OCI-LY7 (cell line): ENCODE measurements at regions not wholly inside any gene's neighbourhood (a gene's known extent, or its start where the extent isn't known, plus 50 kb on each side); places are given as distances from the start of the nearest gene placed in this dataset.

Source experiments
- BruUV-seq: library from RNA; stranded (reverse); fragments of 400-500 nt; replicated peaks from 2 replicates; lab custom pipeline; 2021; lab: Mats Ljungman, UMichigan
- CTCF ChIA-PET: fragments of 300-600 bp; sonication (Branson Sonifier 250); formaldehyde crosslinking; loops from one replicate; lab custom pipeline; 2022; ENCODE audit warnings: antibody characterized with exemption; ENCODE audit not compliant: unreplicated experiment; lab: Charles Lee
- POLR2A ChIA-PET: fragments of 300-600 bp; sonication (Branson Sonifier 250); formaldehyde crosslinking; loops from one replicate; lab custom pipeline; 2022; ENCODE audit warnings: antibody characterized with exemption; lab: Charles Lee
- DNase-seq: peaks from one replicate; pipeline ENCODE4 v3.0.0-alpha.2; 2015; ENCODE audit warnings: low spot score
- H2AFZ ChIP-seq: fragments of 200-600 bp; sonication (generic), shearing (Covaris generic); 2 replicates; pipeline ENCODE4 v1.6.1; 2014; ENCODE audit warnings: mild to moderate bottlenecking, antibody characterized with exemption, low read length, moderate library complexity
- H3K27ac ChIP-seq: fragments of 200-600 bp; sonication (generic); 2 replicates; pipeline ENCODE4 v1.5.1; 2014; ENCODE audit warnings: mixed run types, low read depth, mild to moderate bottlenecking, moderate library complexity, low read length, inconsistent platforms; ENCODE audit not compliant: poor library complexity, severe bottlenecking
- H3K36me3 ChIP-seq: fragments of 200-600 bp; sonication (generic); 2 replicates; pipeline ENCODE4 v1.6.1; 2014; ENCODE audit warnings: mild to moderate bottlenecking, antibody characterized with exemption, low read length, moderate library complexity, mixed read lengths; ENCODE audit not compliant: insufficient read depth
- H3K4me1 ChIP-seq: fragments of 200-600 bp; sonication (generic); 2 replicates; pipeline ENCODE4 v1.5.1; 2014; ENCODE audit warnings: mild to moderate bottlenecking, low read length; ENCODE audit not compliant: insufficient read depth, poor library complexity, severe bottlenecking
- H3K4me2 ChIP-seq: fragments of 200-600 bp; sonication (generic); 2 replicates; pipeline ENCODE4 v1.6.1; 2014; ENCODE audit warnings: mild to moderate bottlenecking, low read length
- H3K4me3 ChIP-seq: fragments of 200-600 bp; sonication (generic); 2 replicates; pipeline ENCODE4 v1.5.1; 2014; ENCODE audit warnings: mild to moderate bottlenecking, low read depth, low read length; ENCODE audit not compliant: poor library complexity, severe bottlenecking
- H3K79me2 ChIP-seq: fragments of 200-600 bp; sonication (generic); 2 replicates; pipeline ENCODE4 v1.6.1; 2016; ENCODE audit warnings: low read depth, mild to moderate bottlenecking, low read length, moderate library complexity, mixed read lengths; ENCODE audit not compliant: insufficient read depth
- H3K9me2 ChIP-seq: fragments of 200-600 bp; sonication (generic); 2 replicates; pipeline ENCODE4 v1.6.1; 2016; ENCODE audit warnings: mild to moderate bottlenecking, low read length, mixed read lengths; ENCODE audit not compliant: insufficient read depth
- H3K9me3 ChIP-seq: fragments of 200-600 bp; sonication (generic); 2 replicates; pipeline ENCODE4 v1.6.1; 2014; ENCODE audit warnings: mild to moderate bottlenecking, mixed run types, low read length, mixed read lengths
- H4K20me1 ChIP-seq: fragments of 200-600 bp; sonication (generic); 2 replicates; pipeline ENCODE4 v1.6.1; 2014; ENCODE audit warnings: mild to moderate bottlenecking, antibody characterized with exemption, low read length, moderate library complexity, mixed read lengths; ENCODE audit not compliant: insufficient read depth
- CTCF ChIP-seq: fragments of 200-600 bp; sonication (generic); conservative IDR thresholded peaks from 2 replicates; pipeline ENCODE4 v1.5.1; 2014; ENCODE audit warnings: mild to moderate bottlenecking, antibody characterized with exemption, low read length, moderate library complexity, mixed read lengths
- EZH2phosphoT487 ChIP-seq: fragments of 200-600 bp; sonication (generic); IDR thresholded peaks from 2 replicates; pipeline ENCODE4 v1.6.1; 2018; ENCODE audit warnings: low read depth, borderline replicate concordance, mild to moderate bottlenecking, mixed run types, antibody characterized with exemption, low read length, moderate library complexity, mixed read lengths
- intact Hi-C: fragments of 100-400 bp; cut with micrococcal nuclease; formaldehyde crosslinking; loops from one replicate; pipeline ENCODE4 v1.10.0; 2022; ENCODE audit not compliant: unreplicated experiment

- H3K9me3 ChIP-seq: no peaks in the 10 kb centered on the region
- no TSS peak for BruUV-seq
- H3K4me1 ChIP-seq: no peaks in the 10 kb centered on the region
- H3K4me3 ChIP-seq: no peak overlapping the region
- no peaks in the 10 kb centered on the region for H3K9me2 ChIP-seq
- no peak overlapping the region for H2AFZ ChIP-seq
- ChIA-PET CTCF (no interaction called here), POLR2A (no interaction called here)
- intact Hi-C loops: no loop called here
- H3K4me2 ChIP-seq: no peak overlapping the region
- H3K36me3 ChIP-seq: no peaks in the 10 kb centered on the region
- no peaks in the 10 kb centered on the region for H4K20me1 ChIP-seq
- no peak for TF ChIP-seq CTCF
- no peak for TF ChIP-seq EZH2phosphoT487
- H3K79me2 ChIP-seq: no peaks in the 10 kb centered on the region
- H3K27ac ChIP-seq: no peak overlapping the region
- DNase-seq: no peak
Measured at GRCh38 chr2:239578381-239578780, 177.6 kb upstream of the HDAC4 start.

DNA sequence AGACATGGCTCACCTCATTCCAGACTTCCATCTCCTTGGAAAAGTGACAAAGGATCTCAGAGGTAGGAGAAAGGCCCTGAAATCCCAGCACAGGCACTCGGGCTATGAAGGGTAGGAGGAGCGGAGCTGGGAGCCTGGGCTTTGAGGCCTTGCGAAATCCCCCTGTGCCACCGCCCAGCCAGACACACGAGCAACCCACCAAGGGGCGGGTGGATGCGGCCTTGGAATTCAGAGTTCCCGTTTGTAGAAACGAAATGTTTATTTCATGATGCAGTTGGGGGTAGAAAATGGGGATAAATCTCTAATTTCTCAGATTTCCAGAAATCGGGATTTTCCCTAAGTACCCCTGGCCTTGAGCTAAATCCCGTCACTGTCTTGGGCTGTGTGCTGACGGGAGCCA lies 177.1 kb upstream of the HDAC4 start:
- Histone ChIP-seq H3K36me3 (no peaks in the 10 kb centered on the region), H2AFZ (no peak overlapping the region), H3K27ac (no peak overlapping the region), H3K4me2 (no peak overlapping the region), H3K4me3 (no peak overlapping the region), H4K20me1 (no peaks in the 10 kb centered on the region), H3K9me2 (no peaks in the 10 kb centered on the region), H3K9me3 (no peaks in the 10 kb centered on the region), H3K4me1 (no peaks in the 10 kb centered on the region), H3K79me2 (no peaks in the 10 kb centered on the region)
- no TSS peak for BruUV-seq
- CTCF ChIA-PET: no interaction called here
- intact Hi-C loops: no loop called here
- no peak for DNase-seq
- POLR2A ChIA-PET: no interaction called here
- TF ChIP-seq EZH2phosphoT487 (no peak), CTCF (no peak)

GRCh38 chr2:239576784-239577685 lies 176.2 kb upstream of the HDAC4 start:
- Histone ChIP-seq H3K79me2 (no peaks in the 10 kb centered on the region), H3K4me1 (no peaks in the 10 kb centered on the region), H3K36me3 (no peaks in the 10 kb centered on the region), H3K9me3 (no peaks in the 10 kb centered on the region), H3K9me2 (no peaks in the 10 kb centered on the region), H2AFZ (no peak overlapping the region), H3K27ac (no peak overlapping the region), H3K4me2 (no peak overlapping the region), H4K20me1 (no peaks in the 10 kb centered on the region), H3K4me3 (no peak overlapping the region)
- intact Hi-C loops: no loop called here
- POLR2A ChIA-PET: no interaction called here
- CTCF ChIA-PET: no interaction called here
- TF ChIP-seq CTCF (no peak), EZH2phosphoT487 (no peak)
- BruUV-seq: no TSS peak
- no peak for DNase-seq
